Left hindlimb (tissue), 1 donor: ENCODE measurements at regions not wholly inside any gene's neighbourhood (a gene's known extent, or its start where the extent isn't known, plus 50 kb on each side); places are given as distances from the start of the nearest gene placed in this dataset.
"Not testable (repeated sequence)": the region's sequence is repeated elsewhere in the genome, so short reads cannot be mapped to it uniquely, and the experiment has no call there.

Experiments
- DNase-seq: peaks from one replicate; pipeline ENCODE4 v3.0.0-alpha.2; 2018

- DNase-seq, result peak; percentile 23
Observed at GRCh38 chr15:77909182-77909940, 168.2 kb downstream of the TBC1D2B start.

GRCh38 chr15:77908752-77909111 lies 168.8 kb downstream of the TBC1D2B start:
- not testable (repeated sequence) for DNase-seq

- DNase-seq, result peak; percentile 52
Observed at GRCh38 chr15:77907824-77908751, 169.4 kb downstream of the TBC1D2B start.

- peak; percentile 17 for DNase-seq
Observed at GRCh38 chr15:77906062-77906990, 171.2 kb downstream of the TBC1D2B start.

- peak; percentile 25 for DNase-seq
Observed at GRCh38 chr15:77905301-77905920, 172.1 kb downstream of the TBC1D2B start.

- DNase-seq, result no peak
Observed at GRCh38 chr15:77904901-77905300, 172.6 kb downstream of the TBC1D2B start.

GRCh38 chr15:77904436-77904821 lies 173.1 kb downstream of the TBC1D2B start:
- peak; percentile 18 for DNase-seq

- peak; percentile 28 for DNase-seq
Observed at GRCh38 chr15:77903761-77904435, 173.6 kb downstream of the TBC1D2B start.

GRCh38 chr15:77902921-77903760 lies 174.4 kb downstream of the TBC1D2B start:
- peak; percentile 27 for DNase-seq

GRCh38 chr15:77901921-77902750 lies 175.4 kb downstream of the TBC1D2B start:
- DNase-seq, result peak; percentile 15

GRCh38 chr15:77901251-77901881 lies 176.1 kb downstream of the TBC1D2B start:
- peak; percentile 32 for DNase-seq

GRCh38 chr15:77900331-77900963 lies 177.1 kb downstream of the TBC1D2B start:
- DNase-seq, result peak; percentile 67

- DNase-seq, result peak; percentile 15
Observed at GRCh38 chr15:77899776-77900175, 177.7 kb downstream of the TBC1D2B start.

- peak; percentile 25 for DNase-seq
Observed at GRCh38 chr15:77898811-77899730, 178.4 kb downstream of the TBC1D2B start.

GRCh38 chr15:77897896-77898406 lies 179.6 kb downstream of the TBC1D2B start:
- peak; percentile 12 for DNase-seq

GRCh38 chr15:77897113-77897895 lies 180.2 kb downstream of the TBC1D2B start:
- DNase-seq, result peak; percentile 21
